GM19351 (cell line): ENCODE measurements at regions not wholly inside any gene's neighbourhood (a gene's known extent, or its start where the extent isn't known, plus 50 kb on each side); places are given as distances from the start of the nearest gene placed in this dataset.
"Not testable (repeated sequence)": the region's sequence is repeated elsewhere in the genome, so short reads cannot be mapped to it uniquely, and the experiment has no call there.

Source experiments
- ATAC-seq: cut with Tn5 transposase; IDR thresholded peaks from one replicate; pipeline ENCODE4 v1.9.1; 2021; ENCODE audit warnings: mild to moderate bottlenecking, moderate library complexity; ENCODE audit not compliant: unreplicated experiment

DNA sequence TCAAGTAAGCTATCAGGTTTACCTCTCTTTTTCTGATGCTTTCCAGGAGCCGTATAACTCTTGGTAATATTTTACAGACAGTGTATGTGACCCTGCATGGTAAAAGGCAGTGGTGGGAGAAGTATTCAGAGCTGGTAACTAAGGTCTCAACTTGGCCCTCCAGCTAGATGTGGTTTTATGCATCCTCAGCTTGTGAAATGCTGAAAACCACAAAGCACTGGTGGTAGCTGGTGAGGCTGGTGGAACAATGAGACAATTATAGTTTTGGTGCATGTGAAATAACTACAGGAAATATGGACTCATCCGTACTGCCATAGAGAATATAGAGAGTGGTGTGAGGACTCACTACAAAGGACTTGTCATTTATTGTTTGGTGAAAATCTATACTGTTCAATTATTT lies 383.0 kb upstream of the PCDH15 start:
- ATAC-seq: no peak

GRCh38 chr10:55180357-55180756 lies 379.3 kb upstream of the PCDH15 start:
- no peak for ATAC-seq

DNA sequence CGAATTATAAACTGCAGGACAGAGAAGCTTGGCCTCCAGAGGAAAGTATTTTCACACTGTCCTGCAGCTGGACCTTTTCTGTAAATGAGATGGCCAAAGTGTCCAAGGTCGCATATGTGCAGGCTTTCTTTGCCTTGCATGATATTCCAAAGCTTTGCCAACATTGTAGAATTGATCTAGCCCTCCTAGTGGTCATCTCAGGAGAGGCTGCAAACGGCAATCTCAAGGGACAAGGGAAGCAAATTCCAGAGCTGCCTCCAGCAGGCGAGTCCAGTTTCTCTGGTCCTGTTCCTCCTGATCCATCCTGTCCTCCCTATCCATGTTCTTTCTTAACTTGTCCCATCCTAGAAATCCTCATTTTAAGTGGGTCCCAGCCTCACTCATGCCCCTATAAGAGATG lies 373.4 kb upstream of the PCDH15 start:
- no peak for ATAC-seq

DNA sequence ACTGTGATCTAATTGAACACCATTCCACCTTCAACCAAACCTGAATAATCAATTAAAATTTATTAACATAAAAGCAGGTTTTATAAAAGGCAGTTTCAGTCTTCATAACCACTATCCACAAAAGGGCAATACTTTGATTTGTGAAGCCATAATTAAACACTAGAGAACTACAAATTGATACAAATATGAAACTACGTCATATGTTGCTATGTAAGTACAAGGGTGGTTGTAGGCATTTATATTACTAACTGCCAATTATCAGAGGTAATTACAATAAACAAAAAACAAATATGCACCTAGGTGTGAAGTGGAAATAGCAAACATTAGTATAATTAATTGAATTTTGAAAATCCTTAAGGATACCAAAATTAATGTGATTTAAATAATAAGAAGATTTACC lies 368.5 kb upstream of the PCDH15 start:
- ATAC-seq: no peak

DNA sequence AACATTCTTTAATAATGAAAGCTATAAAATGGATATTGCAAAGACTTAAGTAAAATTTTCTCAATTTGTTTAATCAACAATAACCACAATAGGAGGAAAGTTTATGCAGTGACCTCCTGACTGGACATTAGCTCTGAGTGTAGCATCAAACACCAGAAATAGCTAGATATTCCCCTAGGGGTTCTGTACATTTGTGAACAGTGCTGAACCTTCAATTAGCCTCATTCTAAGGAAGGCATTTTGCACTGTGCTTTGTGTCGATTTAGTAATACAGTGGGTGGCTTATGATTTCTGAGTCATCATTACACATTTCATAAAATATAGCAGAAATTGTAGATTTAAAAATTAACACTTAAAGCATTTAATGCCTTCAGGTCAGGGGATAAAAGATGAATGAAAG lies 367.3 kb upstream of the PCDH15 start:
- no peak for ATAC-seq

- no peak for ATAC-seq
Measured at GRCh38 chr10:55163388-55163979, 362.5 kb upstream of the PCDH15 start.

GRCh38 chr10:55162321-55162720 lies 361.3 kb upstream of the PCDH15 start:
- ATAC-seq: not testable (repeated sequence)

GRCh38 chr10:55160655-55161283 lies 359.7 kb upstream of the PCDH15 start:
- no peak for ATAC-seq

GRCh38 chr10:55158633-55159032 lies 357.6 kb upstream of the PCDH15 start:
- ATAC-seq: no peak

DNA sequence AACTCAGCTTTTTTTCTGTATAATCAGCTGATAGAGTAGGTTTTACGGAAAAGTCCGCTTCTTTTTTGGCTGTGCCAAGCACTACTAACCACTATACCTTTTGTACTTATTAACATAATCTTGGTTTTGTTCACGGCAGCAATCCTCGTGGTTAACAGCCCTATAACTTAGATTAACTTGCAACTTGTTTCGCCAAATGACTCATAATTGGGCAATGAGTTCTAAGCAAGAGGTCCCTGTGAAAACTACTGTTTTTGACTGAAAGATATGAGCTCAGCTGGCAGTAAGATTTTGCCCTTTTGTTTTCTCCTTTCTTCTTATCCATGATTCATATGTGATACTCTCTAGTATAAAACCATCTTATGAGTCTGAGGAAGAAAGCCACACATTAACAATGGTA lies 345.0 kb upstream of the PCDH15 start:
- ATAC-seq: no peak

- ATAC-seq: no peak
Measured at GRCh38 chr10:55144001-55144400, 343.0 kb upstream of the PCDH15 start.

DNA sequence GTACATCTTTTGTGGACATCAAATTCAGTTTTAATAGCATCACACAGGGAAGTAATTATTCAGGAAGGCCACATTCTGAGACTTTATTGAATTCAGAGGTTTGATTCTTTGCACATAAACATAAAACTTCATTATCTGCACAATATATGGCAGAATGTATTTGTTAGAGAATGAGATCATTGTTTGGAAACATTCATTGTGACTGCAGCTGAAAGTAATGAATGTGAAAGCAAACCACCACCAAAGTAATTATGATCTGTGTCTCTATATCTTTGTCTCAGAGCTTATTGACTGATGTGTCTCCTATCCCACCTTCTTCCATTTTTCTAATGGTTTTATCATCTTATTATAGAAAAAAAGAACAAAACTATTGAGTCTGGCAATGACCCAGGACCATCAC lies 340.9 kb upstream of the PCDH15 start:
- no peak for ATAC-seq

DNA sequence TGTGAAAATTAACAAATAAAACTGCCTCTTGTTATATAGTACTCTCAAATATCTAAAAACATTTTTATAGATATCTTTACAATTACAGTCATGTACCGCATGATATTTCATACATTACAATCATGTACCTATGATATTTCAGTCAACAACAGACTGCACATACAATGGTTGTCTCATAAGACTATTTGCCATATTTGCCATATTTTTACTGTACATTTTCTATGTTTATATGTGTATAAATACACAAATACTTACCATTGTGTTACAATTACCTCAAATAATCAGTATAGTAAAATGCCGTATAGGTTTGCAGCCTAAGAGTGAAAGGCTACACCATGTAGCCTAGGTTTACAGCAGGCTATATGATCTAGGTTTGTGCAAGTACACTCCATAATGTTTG lies 336.0 kb upstream of the PCDH15 start:
- ATAC-seq: no peak

DNA sequence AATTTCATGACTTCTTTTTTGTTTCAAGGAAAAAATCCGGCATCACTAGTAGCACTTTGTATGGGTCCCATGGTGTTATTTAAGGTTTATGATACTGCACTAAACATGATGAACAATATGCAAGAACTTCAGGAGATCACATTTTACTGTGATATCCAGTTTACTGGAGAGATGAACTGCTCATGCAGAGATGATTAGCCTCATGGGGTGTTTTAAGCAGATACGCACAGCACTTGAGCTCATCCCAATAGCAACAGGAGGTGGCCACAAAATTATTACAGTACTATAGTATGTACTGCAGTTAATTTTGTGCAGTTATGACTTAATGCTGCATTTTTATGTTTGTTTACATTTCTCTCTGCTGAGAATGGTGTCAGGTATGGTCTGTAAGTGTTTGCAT lies 303.7 kb upstream of the PCDH15 start:
- no peak for ATAC-seq

DNA sequence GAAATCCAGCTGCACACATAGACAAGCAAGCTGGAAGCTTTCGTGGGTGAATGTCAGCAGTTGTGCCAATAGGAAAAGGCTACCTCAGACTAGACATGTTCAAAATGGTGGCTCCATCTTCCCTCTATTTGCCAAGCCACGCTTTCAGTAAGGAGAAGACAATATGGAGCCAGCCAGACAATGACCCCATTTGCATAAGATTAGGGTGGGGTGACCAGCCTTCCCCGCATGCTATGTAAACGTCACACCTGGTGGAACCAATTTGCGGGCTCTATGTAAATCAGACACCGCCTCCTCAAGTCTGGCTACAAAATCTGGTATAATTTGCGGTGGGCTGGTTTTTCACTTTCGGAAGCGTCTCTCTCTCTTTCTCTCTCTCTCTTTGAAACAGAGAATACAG lies 297.4 kb upstream of the PCDH15 start:
- no peak for ATAC-seq

DNA sequence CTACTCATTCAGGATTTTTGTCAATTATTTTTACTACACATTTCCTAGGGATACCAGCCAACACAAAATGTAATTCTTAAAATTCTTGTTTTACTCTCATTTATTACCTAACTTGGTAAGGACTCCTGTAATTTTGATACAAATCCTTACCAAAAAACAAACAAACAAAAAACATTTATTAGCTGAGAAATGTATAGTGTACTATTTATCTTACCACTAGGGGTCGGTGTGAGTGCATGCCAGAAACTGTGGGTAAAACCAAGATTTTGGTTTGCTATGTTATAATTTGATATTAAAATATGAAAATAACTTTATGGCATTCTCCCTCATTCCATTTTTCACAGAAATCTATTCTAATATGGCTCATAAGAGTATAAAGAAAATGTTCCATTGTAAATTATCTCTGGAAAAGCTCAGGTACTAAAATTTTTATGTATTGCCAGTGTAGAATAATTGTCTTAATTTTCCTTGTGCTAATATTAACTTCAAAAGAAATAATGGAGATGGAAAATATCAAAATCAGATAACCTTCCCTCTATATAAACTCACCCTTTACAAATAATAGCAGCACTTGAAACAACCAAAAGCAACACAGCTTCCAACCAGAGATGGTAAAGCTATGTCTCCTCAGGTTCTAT lies 290.8 kb upstream of the PCDH15 start:
- ATAC-seq: peak; percentile 69

GRCh38 chr10:55078121-55078520 lies 277.1 kb upstream of the PCDH15 start:
- ATAC-seq: no peak

- ATAC-seq: no peak
Measured at GRCh38 chr10:55065185-55065584, 264.2 kb upstream of the PCDH15 start.

DNA sequence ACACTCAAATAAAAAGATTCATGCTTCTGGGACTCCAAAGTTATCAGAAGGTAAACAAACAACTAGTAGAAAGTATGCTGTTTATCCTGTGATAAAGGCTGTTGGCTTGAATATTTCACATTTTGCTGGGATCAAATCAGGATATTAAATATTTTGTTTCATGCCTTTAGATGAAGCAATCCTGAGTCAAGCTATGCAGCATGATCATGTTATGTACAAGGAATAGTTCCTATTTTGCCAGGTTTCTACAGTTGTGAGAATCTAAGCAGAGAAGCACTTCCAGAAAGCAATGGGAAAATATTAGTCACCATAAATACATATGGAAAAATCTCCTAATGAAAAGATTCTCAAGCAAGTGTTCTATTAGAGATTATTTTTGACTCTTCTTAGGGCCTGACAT lies 262.8 kb upstream of the PCDH15 start:
- no peak for ATAC-seq

DNA sequence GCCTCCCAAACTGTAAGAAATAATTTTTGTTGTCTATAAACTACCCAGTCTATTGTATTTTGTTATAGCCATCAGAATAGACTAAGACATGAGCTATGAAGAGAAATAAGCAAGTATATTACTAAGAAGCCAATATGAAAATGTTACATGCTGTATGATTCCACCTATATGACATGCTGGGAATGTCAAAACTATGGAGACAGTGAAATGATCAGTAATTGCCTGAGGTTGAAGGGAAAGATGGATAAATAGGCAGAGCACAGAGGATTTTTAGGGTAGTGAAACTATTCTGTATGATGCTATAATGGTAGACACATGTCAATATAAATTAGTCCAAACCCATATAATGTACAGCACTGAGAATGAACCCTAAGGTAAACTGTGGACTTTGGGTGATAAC lies 261.3 kb upstream of the PCDH15 start:
- ATAC-seq: no peak

GRCh38 chr10:55058800-55059199 lies 257.8 kb upstream of the PCDH15 start:
- ATAC-seq: no peak

GRCh38 chr10:55051515-55051914 lies 250.5 kb upstream of the PCDH15 start:
- no peak for ATAC-seq
